HEK293 (cell line): ENCODE measurements at regions not wholly inside any gene's neighbourhood (a gene's known extent, or its start where the extent isn't known, plus 50 kb on each side); places are given as distances from the start of the nearest gene placed in this dataset.

Source experiments
- CTCF ChIA-PET: fragments of 350-600 bp; formaldehyde crosslinking; extraction: SDS; loops from one replicate; lab custom pipeline; 2021; ENCODE audit warnings: antibody characterized with exemption; lab: Yijun Ruan, JAX
- POLR2A ChIA-PET: fragments of 300-600 bp; formaldehyde crosslinking; extraction: SDS; loops from one replicate; lab custom pipeline; 2020; ENCODE audit warnings: antibody characterized with exemption, inconsistent platforms; lab: Yijun Ruan, JAX
- H3K27ac ChIP-seq: fragments of 200-500 bp; sonication (Bioruptor generic); 2 replicates; pipeline ENCODE4 v1.5.1; 2014; ENCODE audit warnings: low read depth, low read length, control low read depth, inconsistent platforms; ENCODE audit errors: extremely low read depth
- H3K36me3 ChIP-seq, 2 experiments: fragments of 200-500 bp in 1 of 2; sonication (Bioruptor generic) in 1 of 2; 1 replicate in 1 of 2; 2 replicates in 1 of 2; pipeline ENCODE4 v1.5.1; 2014 to 2017; ENCODE audit warnings: inconsistent platforms in 2 of 2, low read length in 2 of 2; ENCODE audit not compliant: control insufficient read depth in 2 of 2, insufficient read depth in 1 of 2
- H3K4me1 ChIP-seq: fragments of 200-500 bp; sonication (Bioruptor generic); 2 replicates; pipeline ENCODE4 v1.5.1; 2014; ENCODE audit warnings: mild to moderate bottlenecking, low read length, inconsistent platforms; ENCODE audit not compliant: control insufficient read depth, insufficient read depth
- H3K4me3 ChIP-seq: 2 replicates; pipeline ENCODE4 v1.5.1; 2011; ENCODE audit warnings: low read depth, mild to moderate bottlenecking, control low read depth, low read length, moderate library complexity
- H3K9me3 ChIP-seq: fragments of 200-500 bp; sonication (Bioruptor generic); 2 replicates; pipeline ENCODE4 v1.5.1; 2014; ENCODE audit warnings: low read depth, low read length, inconsistent platforms; ENCODE audit not compliant: control insufficient read depth, insufficient read depth
- GLI4 ChIP-seq: fragments of 450-650 bp; formaldehyde crosslinking; IDR thresholded peaks from 2 replicates; pipeline ENCODE4 v1.5.1; 2016; ENCODE audit warnings: missing biosample characterization, missing genetic modification characterization
- HOXA7 ChIP-seq: sonication (generic); formaldehyde crosslinking; IDR thresholded peaks from 2 replicates; pipeline ENCODE4 v1.8.1; 2022; ENCODE audit warnings: missing genetic modification reagents, borderline replicate concordance
- HOXD13 ChIP-seq: sonication (generic); formaldehyde crosslinking; IDR thresholded peaks from 2 replicates; pipeline ENCODE4 v1.8.0; 2022; ENCODE audit warnings: missing genetic modification reagents, borderline replicate concordance
- KLF9 ChIP-seq: fragments of 450-650 bp; formaldehyde crosslinking; IDR thresholded peaks from 2 replicates; pipeline ENCODE4 v1.5.1; 2016; ENCODE audit warnings: missing biosample characterization, missing genetic modification characterization, low read depth
- SP3 ChIP-seq: fragments of 450-650 bp; formaldehyde crosslinking; IDR thresholded peaks from 2 replicates; pipeline ENCODE4 v1.5.1; 2016; ENCODE audit warnings: missing biosample characterization, missing genetic modification characterization
- TRIM28 ChIP-seq: IDR thresholded peaks from 2 replicates; pipeline ENCODE4 v1.6.1; 2011; ENCODE audit warnings: low read length, control low read depth, borderline replicate concordance
- ZBTB17 ChIP-seq: fragments of 450-650 bp; formaldehyde crosslinking; IDR thresholded peaks from 2 replicates; pipeline ENCODE4 v1.5.1; 2016; ENCODE audit warnings: missing biosample characterization, missing genetic modification characterization
- ZNF248 ChIP-seq: fragments of 450-650 bp; formaldehyde crosslinking; IDR thresholded peaks from 2 replicates; pipeline ENCODE4 v1.5.1; 2017; ENCODE audit warnings: missing biosample characterization, missing genetic modification characterization
- ZNF292 ChIP-seq: fragments of 450-650 bp; formaldehyde crosslinking; IDR thresholded peaks from 2 replicates; pipeline ENCODE4 v1.5.1; 2016; ENCODE audit warnings: low read depth, missing biosample characterization, missing genetic modification characterization, borderline replicate concordance
- ZNF302 ChIP-seq: fragments of 450-650 bp; formaldehyde crosslinking; IDR thresholded peaks from 2 replicates; pipeline ENCODE4 v1.5.1; 2016; ENCODE audit warnings: missing biosample characterization, missing genetic modification characterization, low read depth
- ZNF37A ChIP-seq: fragments of 450-650 bp; IDR thresholded peaks from 2 replicates; pipeline ENCODE4 v1.5.1; 2018; ENCODE audit warnings: missing biosample characterization, missing genetic modification characterization
- ZNF510 ChIP-seq: fragments of 450-650 bp; formaldehyde crosslinking; IDR thresholded peaks from 2 replicates; pipeline ENCODE4 v1.5.1; 2018; ENCODE audit warnings: mild to moderate bottlenecking, missing genetic modification characterization, missing biosample characterization; ENCODE audit not compliant: insufficient replicate concordance
- ZNF560 ChIP-seq: fragments of 450-650 bp; formaldehyde crosslinking; IDR thresholded peaks from 2 replicates; pipeline ENCODE4 v1.5.1; 2017; ENCODE audit warnings: missing biosample characterization, missing genetic modification characterization, borderline replicate concordance
- ZNF596 ChIP-seq: fragments of 450-650 bp; IDR thresholded peaks from 2 replicates; pipeline ENCODE4 v1.5.0; 2018; ENCODE audit warnings: missing biosample characterization, mild to moderate bottlenecking, missing genetic modification characterization, moderate library complexity
- ZNF626 ChIP-seq: fragments of 450-650 bp; sonication (Bioruptor Pico); formaldehyde crosslinking; IDR thresholded peaks from 2 replicates; pipeline ENCODE4 v1.5.1; 2018; ENCODE audit warnings: missing biosample characterization, missing genetic modification characterization, inconsistent platforms
- ZNF660 ChIP-seq: fragments of 450-650 bp; IDR thresholded peaks from 2 replicates; pipeline ENCODE4 v1.5.1; 2018; ENCODE audit warnings: missing biosample characterization, mild to moderate bottlenecking, missing genetic modification characterization
- ZNF664 ChIP-seq: fragments of 450-650 bp; formaldehyde crosslinking; IDR thresholded peaks from 2 replicates; pipeline ENCODE4 v1.5.1; 2016; ENCODE audit warnings: missing biosample characterization, missing genetic modification characterization
- ZNF747 ChIP-seq: fragments of 450-650 bp; formaldehyde crosslinking; IDR thresholded peaks from 2 replicates; pipeline ENCODE4 v1.5.1; 2016; ENCODE audit warnings: missing biosample characterization, missing genetic modification characterization
- ZNF768 ChIP-seq: fragments of 450-650 bp; formaldehyde crosslinking; IDR thresholded peaks from 2 replicates; pipeline ENCODE4 v1.5.1; 2018; ENCODE audit warnings: missing biosample characterization, mild to moderate bottlenecking, missing genetic modification characterization
- ZNF785 ChIP-seq: fragments of 450-650 bp; formaldehyde crosslinking; IDR thresholded peaks from 2 replicates; pipeline ENCODE4 v1.5.1; 2016; ENCODE audit warnings: missing biosample characterization, missing genetic modification characterization
- ZNF837 ChIP-seq: fragments of 450-650 bp; formaldehyde crosslinking; IDR thresholded peaks from 2 replicates; pipeline ENCODE4 v1.5.1; 2016; ENCODE audit warnings: missing biosample characterization, missing genetic modification characterization
- TF ChIP-seq, protein P1 (sequence below): fragments of 450-650 bp; formaldehyde crosslinking; IDR thresholded peaks from 2 replicates; pipeline ENCODE4 v1.5.1; 2016; ENCODE audit warnings: missing biosample characterization, missing genetic modification characterization
- TF ChIP-seq, protein P2 (sequence below): fragments of 450-650 bp; formaldehyde crosslinking; IDR thresholded peaks from 2 replicates; pipeline ENCODE4 v1.5.0; 2017; ENCODE audit warnings: missing biosample characterization, missing genetic modification characterization, borderline replicate concordance
- TF ChIP-seq, protein P3 (sequence below): fragments of 450-650 bp; formaldehyde crosslinking; IDR thresholded peaks from 2 replicates; pipeline ENCODE4 v1.5.1; 2016; ENCODE audit warnings: missing biosample characterization, missing genetic modification characterization
- TF ChIP-seq, protein P4 (sequence below): fragments of 450-650 bp; formaldehyde crosslinking; IDR thresholded peaks from 2 replicates; pipeline ENCODE4 v1.5.1; 2017; ENCODE audit warnings: missing biosample characterization, mild to moderate bottlenecking, missing genetic modification characterization, moderate library complexity

DNA sequence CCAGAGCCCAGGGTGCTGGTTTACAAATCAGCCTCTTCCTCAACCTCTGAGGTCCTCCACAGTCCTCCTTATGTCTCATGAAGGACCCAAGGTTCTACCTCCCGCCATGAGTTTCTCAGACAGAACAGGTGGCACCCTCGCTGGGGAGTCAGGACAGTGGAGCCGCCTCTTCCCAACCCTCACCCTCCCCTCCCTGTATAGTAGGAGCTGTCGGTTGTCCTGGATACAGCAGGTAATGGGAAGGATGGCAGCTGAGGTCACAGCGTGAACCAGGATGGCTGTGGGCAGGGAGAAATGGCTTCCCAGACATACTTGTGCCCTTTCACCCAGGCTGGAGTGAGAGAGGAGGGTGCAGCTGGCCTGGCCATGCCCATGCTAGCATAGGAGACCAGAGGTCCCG, 134.6 kb downstream of the CHST1 start:
- Histone ChIP-seq H3K27ac (no peak overlapping the region), H3K4me1 (no peaks in the 10 kb centered on the region), H3K4me3 (no peak overlapping the region), H3K36me3 (no peaks in the 10 kb centered on the region), H3K9me3 (no peaks in the 10 kb centered on the region)
- ChIA-PET POLR2A (no interaction called here), CTCF (interaction anchor here (0.6 to 1.3 kb wide), 2 partner anchors 135 to 159 kb away, joined by 3 read pairs; no protein-coding TSS in a partner anchor)
- TF ChIP-seq, protein P1, sequence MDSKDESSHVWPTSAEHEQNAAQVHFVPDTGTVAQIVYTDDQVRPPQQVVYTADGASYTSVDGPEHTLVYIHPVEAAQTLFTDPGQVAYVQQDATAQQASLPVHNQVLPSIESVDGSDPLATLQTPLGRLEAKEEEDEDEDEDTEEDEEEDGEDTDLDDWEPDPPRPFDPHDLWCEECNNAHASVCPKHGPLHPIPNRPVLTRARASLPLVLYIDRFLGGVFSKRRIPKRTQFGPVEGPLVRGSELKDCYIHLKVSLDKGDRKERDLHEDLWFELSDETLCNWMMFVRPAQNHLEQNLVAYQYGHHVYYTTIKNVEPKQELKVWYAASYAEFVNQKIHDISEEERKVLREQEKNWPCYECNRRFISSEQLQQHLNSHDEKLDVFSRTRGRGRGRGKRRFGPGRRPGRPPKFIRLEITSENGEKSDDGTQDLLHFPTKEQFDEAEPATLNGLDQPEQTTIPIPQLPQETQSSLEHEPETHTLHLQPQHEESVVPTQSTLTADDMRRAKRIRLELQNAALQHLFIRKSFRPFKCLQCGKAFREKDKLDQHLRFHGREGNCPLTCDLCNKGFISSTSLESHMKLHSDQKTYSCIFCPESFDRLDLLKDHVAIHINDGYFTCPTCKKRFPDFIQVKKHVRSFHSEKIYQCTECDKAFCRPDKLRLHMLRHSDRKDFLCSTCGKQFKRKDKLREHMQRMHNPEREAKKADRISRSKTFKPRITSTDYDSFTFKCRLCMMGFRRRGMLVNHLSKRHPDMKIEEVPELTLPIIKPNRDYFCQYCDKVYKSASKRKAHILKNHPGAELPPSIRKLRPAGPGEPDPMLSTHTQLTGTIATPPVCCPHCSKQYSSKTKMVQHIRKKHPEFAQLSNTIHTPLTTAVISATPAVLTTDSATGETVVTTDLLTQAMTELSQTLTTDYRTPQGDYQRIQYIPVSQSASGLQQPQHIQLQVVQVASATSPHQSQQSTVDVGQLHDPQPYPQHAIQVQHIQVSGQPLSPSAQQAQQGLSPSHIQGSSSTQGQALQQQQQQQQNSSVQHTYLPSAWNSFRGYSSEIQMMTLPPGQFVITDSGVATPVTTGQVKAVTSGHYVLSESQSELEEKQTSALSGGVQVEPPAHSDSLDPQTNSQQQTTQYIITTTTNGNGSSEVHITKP (tag by site-specific recombination) = no peak
- TF ChIP-seq ZNF37A (no peak), ZNF660 (no peak), HOXA7 (CRISPR knock-in tag) (no peak), KLF9 (tag by site-specific recombination) (no peak), GLI4 (tag by site-specific recombination) (no peak)

DNA sequence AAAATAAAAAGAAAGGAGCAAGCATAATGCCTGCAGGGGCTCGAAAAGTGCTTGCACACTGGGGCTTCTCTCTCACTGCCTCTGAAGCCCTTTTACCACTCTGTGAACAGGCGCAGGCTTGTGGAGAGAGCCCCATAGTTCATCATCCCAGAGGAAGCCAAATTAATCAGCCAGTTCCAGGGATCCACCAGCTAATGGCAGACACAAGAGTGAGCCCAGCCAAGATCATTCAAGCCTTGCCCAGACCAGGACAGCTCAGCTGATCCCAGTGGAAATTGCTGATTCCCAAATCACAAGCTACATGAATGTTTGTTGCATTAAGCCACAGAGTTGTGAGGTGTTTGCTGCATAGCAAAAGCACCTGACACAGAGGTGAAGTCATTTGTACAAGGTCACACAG, 135.3 kb downstream of the CHST1 start:
- CTCF ChIA-PET = interaction anchor here (1.3 kb wide), 1 partner anchor 159 kb away, joined by 3 read pairs; no protein-coding TSS in a partner anchor
- POLR2A ChIA-PET = no interaction called here
- H3K4me3 ChIP-seq = no peak overlapping the region
- H3K9me3 ChIP-seq = no peaks in the 10 kb centered on the region
- no peaks in the 10 kb centered on the region for H3K4me1 ChIP-seq
- TF ChIP-seq SP3 (tag by site-specific recombination) (no peak), ZBTB17 (tag by site-specific recombination) (no peak), ZNF768 (no peak), ZNF560 (no peak), ZNF626 (tag by site-specific recombination) (no peak), ZNF837 (tag by site-specific recombination) (no peak), ZNF664 (tag by site-specific recombination) (no peak), ZNF248 (tag by site-specific recombination) (no peak), ZNF302 (tag by site-specific recombination) (no peak), ZNF292 (tag by site-specific recombination) (no peak), ZNF747 (tag by site-specific recombination) (no peak), TRIM28 (no peak), HOXD13 (CRISPR knock-in tag) (no peak), ZNF596 (tag by site-specific recombination) (no peak), ZNF785 (tag by site-specific recombination) (no peak), ZNF510 (no peak)
- TF ChIP-seq, protein P2, sequence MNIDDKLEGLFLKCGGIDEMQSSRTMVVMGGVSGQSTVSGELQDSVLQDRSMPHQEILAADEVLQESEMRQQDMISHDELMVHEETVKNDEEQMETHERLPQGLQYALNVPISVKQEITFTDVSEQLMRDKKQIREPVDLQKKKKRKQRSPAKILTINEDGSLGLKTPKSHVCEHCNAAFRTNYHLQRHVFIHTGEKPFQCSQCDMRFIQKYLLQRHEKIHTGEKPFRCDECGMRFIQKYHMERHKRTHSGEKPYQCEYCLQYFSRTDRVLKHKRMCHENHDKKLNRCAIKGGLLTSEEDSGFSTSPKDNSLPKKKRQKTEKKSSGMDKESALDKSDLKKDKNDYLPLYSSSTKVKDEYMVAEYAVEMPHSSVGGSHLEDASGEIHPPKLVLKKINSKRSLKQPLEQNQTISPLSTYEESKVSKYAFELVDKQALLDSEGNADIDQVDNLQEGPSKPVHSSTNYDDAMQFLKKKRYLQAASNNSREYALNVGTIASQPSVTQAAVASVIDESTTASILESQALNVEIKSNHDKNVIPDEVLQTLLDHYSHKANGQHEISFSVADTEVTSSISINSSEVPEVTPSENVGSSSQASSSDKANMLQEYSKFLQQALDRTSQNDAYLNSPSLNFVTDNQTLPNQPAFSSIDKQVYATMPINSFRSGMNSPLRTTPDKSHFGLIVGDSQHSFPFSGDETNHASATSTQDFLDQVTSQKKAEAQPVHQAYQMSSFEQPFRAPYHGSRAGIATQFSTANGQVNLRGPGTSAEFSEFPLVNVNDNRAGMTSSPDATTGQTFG (tag by site-specific recombination) = no peak
- TF ChIP-seq, protein P3, sequence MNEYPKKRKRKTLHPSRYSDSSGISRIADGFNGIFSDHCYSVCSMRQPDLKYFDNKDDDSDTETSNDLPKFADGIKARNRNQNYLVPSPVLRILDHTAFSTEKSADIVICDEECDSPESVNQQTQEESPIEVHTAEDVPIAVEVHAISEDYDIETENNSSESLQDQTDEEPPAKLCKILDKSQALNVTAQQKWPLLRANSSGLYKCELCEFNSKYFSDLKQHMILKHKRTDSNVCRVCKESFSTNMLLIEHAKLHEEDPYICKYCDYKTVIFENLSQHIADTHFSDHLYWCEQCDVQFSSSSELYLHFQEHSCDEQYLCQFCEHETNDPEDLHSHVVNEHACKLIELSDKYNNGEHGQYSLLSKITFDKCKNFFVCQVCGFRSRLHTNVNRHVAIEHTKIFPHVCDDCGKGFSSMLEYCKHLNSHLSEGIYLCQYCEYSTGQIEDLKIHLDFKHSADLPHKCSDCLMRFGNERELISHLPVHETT (tag by site-specific recombination) = no peak
- TF ChIP-seq, protein P4, sequence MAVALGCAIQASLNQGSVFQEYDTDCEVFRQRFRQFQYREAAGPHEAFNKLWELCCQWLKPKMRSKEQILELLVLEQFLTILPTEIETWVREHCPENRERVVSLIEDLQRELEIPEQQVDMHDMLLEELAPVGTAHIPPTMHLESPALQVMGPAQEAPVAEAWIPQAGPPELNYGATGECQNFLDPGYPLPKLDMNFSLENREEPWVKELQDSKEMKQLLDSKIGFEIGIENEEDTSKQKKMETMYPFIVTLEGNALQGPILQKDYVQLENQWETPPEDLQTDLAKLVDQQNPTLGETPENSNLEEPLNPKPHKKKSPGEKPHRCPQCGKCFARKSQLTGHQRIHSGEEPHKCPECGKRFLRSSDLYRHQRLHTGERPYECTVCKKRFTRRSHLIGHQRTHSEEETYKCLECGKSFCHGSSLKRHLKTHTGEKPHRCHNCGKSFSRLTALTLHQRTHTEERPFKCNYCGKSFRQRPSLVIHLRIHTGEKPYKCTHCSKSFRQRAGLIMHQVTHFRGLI (tag by site-specific recombination) = no peak
- TF ChIP-seq, all 188 proteins: peak for 0
- Histone ChIP-seq H3K27ac (no peak overlapping the region), H3K36me3 (no peaks in the 10 kb centered on the region)
